Neural progenitor cell (in vitro differentiated cells): ENCODE measurements at regions not wholly inside any gene's neighbourhood (a gene's known extent, or its start where the extent isn't known, plus 50 kb on each side); places are given as distances from the start of the nearest gene placed in this dataset.

Source experiments
- EZH2 ChIP-seq: fragments of 200-600 bp; sonication (generic); IDR thresholded peaks from 2 replicates; pipeline ENCODE4 v1.6.1; 2017; ENCODE audit warnings: antibody characterized with exemption, mild to moderate bottlenecking, moderate library complexity
- EZH2phosphoT487 ChIP-seq: fragments of 200-600 bp; sonication (generic); IDR thresholded peaks from 2 replicates; pipeline ENCODE4 v1.6.1; 2017; ENCODE audit warnings: antibody characterized with exemption
- TF ChIP-seq, protein P1 (sequence below): fragments of 200-600 bp; sonication (generic); IDR thresholded peaks from 2 replicates; pipeline ENCODE4 v1.5.1; 2017; ENCODE audit warnings: antibody characterized with exemption, mild to moderate bottlenecking

GRCh38 chr3:79886204-79886603 is 118.4 kb upstream of the ROBO1 start:
- TF ChIP-seq, protein P1, sequence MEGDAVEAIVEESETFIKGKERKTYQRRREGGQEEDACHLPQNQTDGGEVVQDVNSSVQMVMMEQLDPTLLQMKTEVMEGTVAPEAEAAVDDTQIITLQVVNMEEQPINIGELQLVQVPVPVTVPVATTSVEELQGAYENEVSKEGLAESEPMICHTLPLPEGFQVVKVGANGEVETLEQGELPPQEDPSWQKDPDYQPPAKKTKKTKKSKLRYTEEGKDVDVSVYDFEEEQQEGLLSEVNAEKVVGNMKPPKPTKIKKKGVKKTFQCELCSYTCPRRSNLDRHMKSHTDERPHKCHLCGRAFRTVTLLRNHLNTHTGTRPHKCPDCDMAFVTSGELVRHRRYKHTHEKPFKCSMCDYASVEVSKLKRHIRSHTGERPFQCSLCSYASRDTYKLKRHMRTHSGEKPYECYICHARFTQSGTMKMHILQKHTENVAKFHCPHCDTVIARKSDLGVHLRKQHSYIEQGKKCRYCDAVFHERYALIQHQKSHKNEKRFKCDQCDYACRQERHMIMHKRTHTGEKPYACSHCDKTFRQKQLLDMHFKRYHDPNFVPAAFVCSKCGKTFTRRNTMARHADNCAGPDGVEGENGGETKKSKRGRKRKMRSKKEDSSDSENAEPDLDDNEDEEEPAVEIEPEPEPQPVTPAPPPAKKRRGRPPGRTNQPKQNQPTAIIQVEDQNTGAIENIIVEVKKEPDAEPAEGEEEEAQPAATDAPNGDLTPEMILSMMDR, result no peak
- TF ChIP-seq EZH2phosphoT487 (no peak), EZH2 (no peak)
